Motor neuron (in vitro differentiated cells): ENCODE measurements at regions not wholly inside any gene's neighbourhood (a gene's known extent, or its start where the extent isn't known, plus 50 kb on each side); places are given as distances from the start of the nearest gene placed in this dataset.
A peak's percentile ranks its signal among the peaks of the same experiment; 100 is the strongest.

Experiments
- ATAC-seq, 8 experiments: fragments of 200-7000 bp; cut with Tn5 transposase; replicated peaks in 6 of 8; 2 replicates each; pipeline ENCODE4 v1.8.0; 2021; ENCODE audit warnings: mild to moderate bottlenecking in 8 of 8, moderate library complexity in 8 of 8
- H3K27ac ChIP-seq, 2 donors: fragments of 250-450 bp; sonication (Bioruptor Pico); 2 replicates each; pipeline ENCODE4 v1.9.0; 2021; ENCODE audit warnings: antibody characterized with exemption in 2 of 2, mild to moderate bottlenecking in 2 of 2, moderate library complexity in 1 of 2
- H3K4me1 ChIP-seq, 2 donors: fragments of 250-450 bp; sonication (Bioruptor Pico); replicated peaks in 1 of 2; 2 replicates each; pipeline ENCODE4 v1.6.1; 2021; ENCODE audit warnings: antibody characterized with exemption in 2 of 2, mild to moderate bottlenecking in 2 of 2, moderate library complexity in 1 of 2
- H3K4me3 ChIP-seq, 5 donors: fragments of 250-450 bp; sonication (Bioruptor Pico); 2 replicates each; pipeline ENCODE4 v1.9.0; 2021; ENCODE audit warnings: antibody characterized with exemption in 5 of 5, mild to moderate bottlenecking in 5 of 5, moderate library complexity in 4 of 5
- WGBS, 10 experiments: fragments of 450-650 bp; shearing (Covaris generic); methylation state at CpG; one replicate each; pipeline ENCODE4 v1.0.0; 2022; 5-methylcytosine and 5-hydroxymethylcytosine counted together
- in situ Hi-C, 9 experiments: fragments of 400-800 bp; cut with MboI; loops; one replicate each; pipeline ENCODE4 v1.15.0; 2021; ENCODE audit warnings: low sequenced_read_pairs in 9 of 9, low pct_unique_long_range_greater_than_20kb in 2 of 9; ENCODE audit not compliant: unreplicated experiment in 9 of 9

DNA sequence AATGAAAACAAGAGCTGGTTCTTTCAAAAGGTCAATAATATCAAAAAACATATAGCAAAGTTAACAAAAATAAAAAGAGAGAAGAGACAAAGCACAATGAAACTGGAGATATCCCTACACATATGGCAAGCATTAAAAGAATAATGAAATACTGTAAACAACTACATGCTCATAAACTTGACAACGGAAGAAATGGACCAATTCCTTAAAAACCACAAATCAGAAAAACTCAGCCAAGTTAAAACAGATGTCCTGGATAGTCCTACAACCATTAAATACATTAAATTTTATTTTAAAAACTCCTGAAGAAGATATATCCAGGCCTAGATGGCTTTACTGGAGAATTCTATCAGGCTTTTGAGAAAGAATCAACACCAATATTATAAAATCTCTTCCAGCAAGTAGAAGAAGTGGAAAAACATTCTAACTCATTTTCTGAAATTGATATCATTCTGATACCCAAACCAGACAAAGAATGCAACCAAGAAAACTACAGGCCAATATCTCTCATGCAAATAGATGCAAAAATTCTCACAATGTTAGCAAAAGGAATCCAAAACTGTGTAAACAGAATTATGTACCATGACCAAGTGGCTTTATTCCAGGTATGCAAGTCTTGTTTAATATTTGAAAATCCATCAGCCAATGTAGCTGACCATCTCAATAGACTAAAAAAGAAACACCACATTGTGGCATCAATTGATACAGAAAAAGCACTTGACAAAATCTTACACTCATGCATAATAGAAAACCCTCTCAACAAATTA lies 56.1 kb upstream of the LRRC7 start:
- Histone ChIP-seq H3K4me1 (no peaks in the 10 kb centered on the region), H3K27ac (no peak overlapping the region), H3K4me3 (no peak overlapping the region)
- in situ Hi-C loops = no loop called here
- ATAC-seq = peak in 1 of 8 experiments; percentile 29
- WGBS, 10 experiments = 0 to 100% (median 76%) methylated on average over 1 of the region's 1 CpG

DNA sequence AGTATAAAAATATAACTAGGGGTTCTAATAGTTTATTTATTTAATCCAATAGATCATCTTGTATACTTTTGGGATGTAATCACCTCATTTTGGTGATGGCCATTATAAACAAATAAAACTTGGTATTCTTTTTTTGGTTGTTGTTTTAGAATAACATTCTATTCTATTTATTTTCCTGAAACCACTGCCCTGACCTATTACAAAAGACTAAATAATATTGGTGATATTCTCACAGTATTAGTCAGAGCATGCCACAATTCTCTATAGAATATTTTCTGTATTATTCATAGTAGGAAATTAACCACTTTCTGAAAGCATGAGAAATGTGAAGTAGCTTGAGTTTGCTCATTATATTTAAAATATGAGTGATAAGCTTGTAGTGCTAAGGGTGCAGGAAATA lies 54.1 kb upstream of the LRRC7 start:
- in situ Hi-C loops = no loop called here
- Histone ChIP-seq H3K4me1 (no peaks in the 10 kb centered on the region), H3K4me3 (no peak overlapping the region), H3K27ac (no peak overlapping the region)
- ATAC-seq = no peak
